Endodermal cell (in vitro differentiated cells): ENCODE measurements at regions not wholly inside any gene's neighbourhood (a gene's known extent, or its start where the extent isn't known, plus 50 kb on each side); places are given as distances from the start of the nearest gene placed in this dataset.

Experiments used
- DNase-seq: peaks from one replicate; pipeline ENCODE4 v3.0.0-alpha.2; 2017
- H3K27ac ChIP-seq: 2 replicates; pipeline ENCODE4 v1.5.1; 2013; ENCODE audit warnings: mild to moderate bottlenecking, low read depth, low read length, moderate library complexity
- H3K27me3 ChIP-seq: 2 replicates; pipeline ENCODE4 v1.6.1; 2013; ENCODE audit warnings: mild to moderate bottlenecking, low read length, moderate library complexity; ENCODE audit not compliant: insufficient read depth, control insufficient read depth, poor library complexity, severe bottlenecking
- H3K36me3 ChIP-seq: 2 replicates; pipeline ENCODE4 v1.7.0; 2013; ENCODE audit warnings: mild to moderate bottlenecking, low read length, moderate library complexity; ENCODE audit not compliant: control insufficient read depth, insufficient read depth
- H3K4me1 ChIP-seq: one replicate; pipeline ENCODE4 v1.7.0; 2013; ENCODE audit warnings: low read length; ENCODE audit not compliant: control insufficient read depth, insufficient read depth
- H3K4me3 ChIP-seq: 2 replicates; pipeline ENCODE4 v1.5.1; 2013; ENCODE audit warnings: mild to moderate bottlenecking, low read length, moderate library complexity
- H3K9ac ChIP-seq: 2 replicates; pipeline ENCODE4 v1.6.1; 2013; ENCODE audit warnings: mild to moderate bottlenecking, low read length, moderate library complexity; ENCODE audit not compliant: poor library complexity, severe bottlenecking; ENCODE audit errors: extremely low read depth
- H3K9me3 ChIP-seq: 2 replicates; pipeline ENCODE4 v1.6.1; 2013; ENCODE audit warnings: mild to moderate bottlenecking, low read length, moderate library complexity; ENCODE audit not compliant: control insufficient read depth
- H3K27ac Mint-ChIP-seq: 2 replicates; pipeline ENCODE4 v1.8.0; 2020; ENCODE audit warnings: mixed read lengths
- H3K27me3 Mint-ChIP-seq: 2 replicates; pipeline ENCODE4 v1.8.0; 2021; ENCODE audit warnings: mild to moderate bottlenecking, mixed read lengths; ENCODE audit not compliant: insufficient read depth
- H3K36me3 Mint-ChIP-seq: 2 replicates; pipeline ENCODE4 v1.8.0; 2020; ENCODE audit warnings: low read depth, mixed read lengths
- H3K4me1 Mint-ChIP-seq: 2 replicates; pipeline ENCODE4 v1.8.0; 2020; ENCODE audit warnings: mixed read lengths
- H3K4me3 Mint-ChIP-seq: 2 replicates; pipeline ENCODE4 v1.8.0; 2020; ENCODE audit warnings: mild to moderate bottlenecking, moderate library complexity, mixed read lengths
- H3K9me3 Mint-ChIP-seq: 2 replicates; pipeline ENCODE4 v1.8.0; 2020; ENCODE audit warnings: mild to moderate bottlenecking, mixed read lengths
- CTCF ChIP-seq: fragments of 200-600 bp; sonication (generic); conservative IDR thresholded peaks from 2 replicates; pipeline ENCODE4 v1.5.0; 2021; ENCODE audit warnings: antibody characterized with exemption, mild to moderate bottlenecking
- WGBS, 2 experiments: methylation state at CpG; one replicate each; pipeline versions ENCODE4 v1.1.5 to v1.1.7; 2013; ENCODE audit warnings: missing lambda C conversion rate in 2 of 2, mixed read lengths in 1 of 2; ENCODE audit not compliant: insufficient coverage in 1 of 2, insufficient read length in 1 of 2; 5-methylcytosine and 5-hydroxymethylcytosine counted together

GRCh38 chrX:44456685-44457084, 86.0 kb downstream of the FUNDC1 start:
- no peaks in the 10 kb centered on the region for H3K36me3 Mint-ChIP-seq
- H3K9me3 Mint-ChIP-seq = peaks cover 60% of the 10 kb centered on the region
- no peaks in the 10 kb centered on the region for H3K4me1 Mint-ChIP-seq

DNA sequence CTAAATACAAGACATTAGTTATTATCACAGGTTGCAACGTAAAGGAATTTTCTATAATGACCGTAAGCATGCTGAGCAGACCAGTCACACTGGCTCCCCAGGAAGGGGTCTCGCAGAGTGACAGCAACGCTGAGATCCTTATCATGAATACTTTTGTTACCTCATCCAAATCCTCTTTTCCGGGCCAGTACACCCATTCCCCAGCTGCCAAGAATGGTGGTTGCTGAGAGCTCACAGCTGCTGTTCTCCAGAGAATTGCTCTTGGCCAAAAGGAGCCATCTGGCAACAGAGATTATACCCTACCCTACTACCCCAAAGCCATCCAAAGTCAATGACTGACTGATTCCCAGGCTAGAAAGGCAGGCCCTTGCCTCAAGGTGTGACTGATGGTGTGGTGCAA, 91.6 kb downstream of the FUNDC1 start:
- H3K27ac Mint-ChIP-seq = no peak overlapping the region
- H3K4me1 Mint-ChIP-seq = no peaks in the 10 kb centered on the region
- H3K4me3 Mint-ChIP-seq = no peak overlapping the region
- H3K9ac ChIP-seq = peak overlapping the region; percentile 41
- no peak overlapping the region for H3K27ac ChIP-seq
- H3K36me3 Mint-ChIP-seq = no peaks in the 10 kb centered on the region
- H3K27me3 Mint-ChIP-seq = no peaks in the 10 kb centered on the region
- no peaks in the 10 kb centered on the region for H3K27me3 ChIP-seq
- 69 to 94% methylated on average over 2 to 5 of the region's 5 CpGs for WGBS, 2 experiments
- DNase-seq = no peak
- no peaks in the 10 kb centered on the region for H3K36me3 ChIP-seq
- H3K9me3 Mint-ChIP-seq = peaks cover 63% of the 10 kb centered on the region
- no peak for TF ChIP-seq CTCF
- H3K9me3 ChIP-seq = peaks cover 5% of the 10 kb centered on the region
- no peak overlapping the region for H3K4me3 ChIP-seq
- H3K4me1 ChIP-seq = peaks cover 2% of the 10 kb centered on the region

More at GRCh38 chrX:44456685-44457084, 86.0 kb downstream of the FUNDC1 start:
- H3K27me3 Mint-ChIP-seq = no peaks in the 10 kb centered on the region
- Histone ChIP-seq H3K36me3 (no peaks in the 10 kb centered on the region), H3K27ac (no peak overlapping the region), H3K27me3 (no peaks in the 10 kb centered on the region), H3K4me1 (peaks cover 2% of the 10 kb centered on the region), H3K9ac (no peak overlapping the region), H3K9me3 (no peaks in the 10 kb centered on the region), H3K4me3 (no peak overlapping the region)
- 97% methylated on average over 4 of the region's 4 CpGs; no CpG with 5 or more reads in 1 of the 2 experiments for WGBS, 2 experiments
- TF ChIP-seq CTCF = no peak
- no peak overlapping the region for H3K27ac Mint-ChIP-seq
- DNase-seq = no peak
- H3K4me3 Mint-ChIP-seq = no peak overlapping the region

DNA sequence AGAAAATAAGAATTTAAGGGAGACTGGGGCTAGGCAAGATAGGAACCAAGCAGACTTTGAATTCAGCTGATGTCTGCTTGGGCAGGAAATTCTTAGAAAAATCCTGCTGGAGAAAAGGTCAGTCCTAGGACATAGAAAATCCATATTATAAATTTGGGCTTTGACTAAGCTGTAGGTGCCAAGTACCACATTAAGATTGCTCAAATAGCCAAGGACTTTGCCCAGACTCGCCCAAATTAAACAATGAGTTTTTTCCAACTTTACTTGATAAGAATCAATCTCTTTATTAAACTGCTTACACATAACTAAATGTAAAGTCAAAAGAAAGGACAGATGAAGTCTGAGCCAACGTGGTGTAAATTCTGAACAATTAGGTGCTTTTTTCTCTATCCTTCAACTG, 95.4 kb downstream of the FUNDC1 start:
- no peak for DNase-seq
- Mint-ChIP-seq H3K4me3 (no peak overlapping the region), H3K4me1 (no peaks in the 10 kb centered on the region), H3K27me3 (no peaks in the 10 kb centered on the region), H3K27ac (no peak overlapping the region), H3K36me3 (no peaks in the 10 kb centered on the region), H3K9me3 (peaks cover 44% of the 10 kb centered on the region)
- no peak overlapping the region for H3K4me3 ChIP-seq
- H3K27me3 ChIP-seq = no peaks in the 10 kb centered on the region
- H3K4me1 ChIP-seq = no peaks in the 10 kb centered on the region
- H3K9me3 ChIP-seq = peaks cover 5% of the 10 kb centered on the region
- no peak overlapping the region for H3K27ac ChIP-seq
- WGBS, 2 experiments = 93% methylated on average over 2 of the region's 2 CpGs; no CpG with 5 or more reads in 1 of the 2 experiments
- no peaks in the 10 kb centered on the region for H3K36me3 ChIP-seq
- H3K9ac ChIP-seq = no peak overlapping the region
- no peak for TF ChIP-seq CTCF
